ENCODE measurements at regions not wholly inside any gene's neighbourhood (a gene's known extent, or its start where the extent isn't known, plus 50 kb on each side); places are given as distances from the start of the nearest gene placed in this dataset.

DNA sequence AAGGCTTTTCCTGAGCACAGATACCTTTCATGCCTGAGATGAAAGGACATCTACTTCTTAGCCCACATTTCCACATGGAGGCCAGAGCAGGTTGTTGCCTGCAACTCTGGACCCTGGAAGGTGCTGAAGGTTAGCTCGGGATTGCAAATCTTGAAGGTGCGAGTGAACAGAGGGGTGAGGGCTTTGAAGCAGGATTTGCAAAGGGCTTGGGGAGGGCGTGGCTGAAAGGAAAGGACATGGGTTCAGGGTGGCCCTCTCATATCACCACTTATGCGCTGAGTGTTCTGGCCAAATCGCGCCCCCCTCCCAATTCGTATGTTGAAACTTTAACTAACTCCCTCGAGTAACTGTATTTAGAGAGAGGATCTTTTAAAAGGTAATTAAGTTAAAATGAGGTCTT lies 501.6 kb downstream of the MIAT start:
- TF ChIP-seq, protein P1, sequence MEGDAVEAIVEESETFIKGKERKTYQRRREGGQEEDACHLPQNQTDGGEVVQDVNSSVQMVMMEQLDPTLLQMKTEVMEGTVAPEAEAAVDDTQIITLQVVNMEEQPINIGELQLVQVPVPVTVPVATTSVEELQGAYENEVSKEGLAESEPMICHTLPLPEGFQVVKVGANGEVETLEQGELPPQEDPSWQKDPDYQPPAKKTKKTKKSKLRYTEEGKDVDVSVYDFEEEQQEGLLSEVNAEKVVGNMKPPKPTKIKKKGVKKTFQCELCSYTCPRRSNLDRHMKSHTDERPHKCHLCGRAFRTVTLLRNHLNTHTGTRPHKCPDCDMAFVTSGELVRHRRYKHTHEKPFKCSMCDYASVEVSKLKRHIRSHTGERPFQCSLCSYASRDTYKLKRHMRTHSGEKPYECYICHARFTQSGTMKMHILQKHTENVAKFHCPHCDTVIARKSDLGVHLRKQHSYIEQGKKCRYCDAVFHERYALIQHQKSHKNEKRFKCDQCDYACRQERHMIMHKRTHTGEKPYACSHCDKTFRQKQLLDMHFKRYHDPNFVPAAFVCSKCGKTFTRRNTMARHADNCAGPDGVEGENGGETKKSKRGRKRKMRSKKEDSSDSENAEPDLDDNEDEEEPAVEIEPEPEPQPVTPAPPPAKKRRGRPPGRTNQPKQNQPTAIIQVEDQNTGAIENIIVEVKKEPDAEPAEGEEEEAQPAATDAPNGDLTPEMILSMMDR (IDR thresholded peaks at IDR 0.05): no peak
- no peak for TF ChIP-seq POLR2A (IDR thresholded peaks at IDR 0.05)

Data from adrenal gland (tissue), 5 donors.